ENCODE measurements at regions not wholly inside any gene's neighbourhood (a gene's known extent, or its start where the extent isn't known, plus 50 kb on each side); places are given as distances from the start of the nearest gene placed in this dataset.
"Not testable (repeated sequence)": the region's sequence is repeated elsewhere in the genome, so short reads cannot be mapped to it uniquely, and the experiment has no call there.

GRCh38 chr13:103607995-103608394 lies 541.8 kb upstream of the SLC10A2 start:
- Histone ChIP-seq H3K9me3 (ENCODE audit: control insufficient read depth, low read length) (no peaks in the 10 kb centered on the region), H3K36me3 (ENCODE audit: control insufficient read depth, insufficient read depth, low read length) (no peaks in the 10 kb centered on the region), H3K4me3 (ENCODE audit: low read length) (no peak overlapping the region), H3K9ac (ENCODE audit: low read length) (no peak overlapping the region), H3K4me1 (ENCODE audit: control insufficient read depth, insufficient read depth, low read length) (no peaks in the 10 kb centered on the region), H3K27me3 (ENCODE audit: control insufficient read depth, insufficient read depth, low read length) (no peaks in the 10 kb centered on the region)

- no peak overlapping the region for H3K4me3 ChIP-seq (ENCODE audit: low read length)
- H3K27me3 ChIP-seq (ENCODE audit: control insufficient read depth, insufficient read depth, low read length) = no peaks in the 10 kb centered on the region
- no peak overlapping the region for H3K9ac ChIP-seq (ENCODE audit: low read length)
- no peaks in the 10 kb centered on the region for H3K36me3 ChIP-seq (ENCODE audit: control insufficient read depth, insufficient read depth, low read length)
- H3K9me3 ChIP-seq (ENCODE audit: control insufficient read depth, low read length) = no peaks in the 10 kb centered on the region
- H3K4me1 ChIP-seq (ENCODE audit: control insufficient read depth, insufficient read depth, low read length) = no peaks in the 10 kb centered on the region
Observed at GRCh38 chr13:103605546-103606326, 539.5 kb upstream of the SLC10A2 start.

GRCh38 chr13:103599870-103600269 lies 533.7 kb upstream of the SLC10A2 start:
- not testable (repeated sequence) for H3K4me1 ChIP-seq (ENCODE audit: control insufficient read depth, insufficient read depth, low read length); H3K9me3 ChIP-seq (ENCODE audit: control insufficient read depth, low read length); H3K27me3 ChIP-seq (ENCODE audit: control insufficient read depth, insufficient read depth, low read length); H3K4me3 ChIP-seq (ENCODE audit: low read length); H3K36me3 ChIP-seq (ENCODE audit: control insufficient read depth, insufficient read depth, low read length); H3K9ac ChIP-seq (ENCODE audit: low read length)

- Histone ChIP-seq H3K9me3 (ENCODE audit: control insufficient read depth, low read length) (no peaks in the 10 kb centered on the region), H3K4me3 (ENCODE audit: low read length) (no peak overlapping the region), H3K27me3 (ENCODE audit: control insufficient read depth, insufficient read depth, low read length) (no peaks in the 10 kb centered on the region), H3K4me1 (ENCODE audit: control insufficient read depth, insufficient read depth, low read length) (no peaks in the 10 kb centered on the region), H3K36me3 (ENCODE audit: control insufficient read depth, insufficient read depth, low read length) (no peaks in the 10 kb centered on the region), H3K9ac (ENCODE audit: low read length) (no peak overlapping the region)
Observed at GRCh38 chr13:103598671-103599070, 532.5 kb upstream of the SLC10A2 start.

- H3K9me3 ChIP-seq (ENCODE audit: control insufficient read depth, low read length) = no peaks in the 10 kb centered on the region
- no peaks in the 10 kb centered on the region for H3K36me3 ChIP-seq (ENCODE audit: control insufficient read depth, insufficient read depth, low read length)
- no peaks in the 10 kb centered on the region for H3K4me1 ChIP-seq (ENCODE audit: control insufficient read depth, insufficient read depth, low read length)
- H3K9ac ChIP-seq (ENCODE audit: low read length) = no peak overlapping the region
- no peak overlapping the region for H3K4me3 ChIP-seq (ENCODE audit: low read length)
- H3K27me3 ChIP-seq (ENCODE audit: control insufficient read depth, insufficient read depth, low read length) = no peaks in the 10 kb centered on the region
Observed at GRCh38 chr13:103573446-103573845, 507.2 kb upstream of the SLC10A2 start.

- Histone ChIP-seq H3K4me1 (ENCODE audit: control insufficient read depth, insufficient read depth, low read length) (no peaks in the 10 kb centered on the region), H3K9ac (ENCODE audit: low read length) (no peak overlapping the region), H3K36me3 (ENCODE audit: control insufficient read depth, insufficient read depth, low read length) (no peaks in the 10 kb centered on the region), H3K4me3 (ENCODE audit: low read length) (no peak overlapping the region), H3K9me3 (ENCODE audit: control insufficient read depth, low read length) (no peaks in the 10 kb centered on the region), H3K27me3 (ENCODE audit: control insufficient read depth, insufficient read depth, low read length) (no peaks in the 10 kb centered on the region)
Observed at GRCh38 chr13:103568314-103568713, 502.1 kb upstream of the SLC10A2 start.

- no peaks in the 10 kb centered on the region for H3K27me3 ChIP-seq (ENCODE audit: control insufficient read depth, insufficient read depth, low read length)
- no peaks in the 10 kb centered on the region for H3K36me3 ChIP-seq (ENCODE audit: control insufficient read depth, insufficient read depth, low read length)
- no peak overlapping the region for H3K9ac ChIP-seq (ENCODE audit: low read length)
- no peaks in the 10 kb centered on the region for H3K4me1 ChIP-seq (ENCODE audit: control insufficient read depth, insufficient read depth, low read length)
- no peak overlapping the region for H3K4me3 ChIP-seq (ENCODE audit: low read length)
- no peaks in the 10 kb centered on the region for H3K9me3 ChIP-seq (ENCODE audit: control insufficient read depth, low read length)
Observed at GRCh38 chr13:103557878-103558277, 491.7 kb upstream of the SLC10A2 start.

GRCh38 chr13:103556681-103557080 lies 490.5 kb upstream of the SLC10A2 start:
- no peak overlapping the region for H3K9ac ChIP-seq (ENCODE audit: low read length)
- no peaks in the 10 kb centered on the region for H3K27me3 ChIP-seq (ENCODE audit: control insufficient read depth, insufficient read depth, low read length)
- no peaks in the 10 kb centered on the region for H3K4me1 ChIP-seq (ENCODE audit: control insufficient read depth, insufficient read depth, low read length)
- no peak overlapping the region for H3K4me3 ChIP-seq (ENCODE audit: low read length)
- no peaks in the 10 kb centered on the region for H3K36me3 ChIP-seq (ENCODE audit: control insufficient read depth, insufficient read depth, low read length)
- H3K9me3 ChIP-seq (ENCODE audit: control insufficient read depth, low read length) = no peaks in the 10 kb centered on the region

- no peaks in the 10 kb centered on the region for H3K27me3 ChIP-seq (ENCODE audit: control insufficient read depth, insufficient read depth, low read length)
- no peak overlapping the region for H3K9ac ChIP-seq (ENCODE audit: low read length)
- H3K4me3 ChIP-seq (ENCODE audit: low read length) = no peak overlapping the region
- no peaks in the 10 kb centered on the region for H3K9me3 ChIP-seq (ENCODE audit: control insufficient read depth, low read length)
- H3K36me3 ChIP-seq (ENCODE audit: control insufficient read depth, insufficient read depth, low read length) = no peaks in the 10 kb centered on the region
- no peaks in the 10 kb centered on the region for H3K4me1 ChIP-seq (ENCODE audit: control insufficient read depth, insufficient read depth, low read length)
Observed at GRCh38 chr13:103547914-103548313, 481.7 kb upstream of the SLC10A2 start.

- H3K27me3 ChIP-seq (ENCODE audit: control insufficient read depth, insufficient read depth, low read length) = no peaks in the 10 kb centered on the region
Observed at GRCh38 chr13:103546271-103546670, 480.1 kb upstream of the SLC10A2 start.

GRCh38 chr13:103542648-103543047 lies 476.4 kb upstream of the SLC10A2 start:
- no peaks in the 10 kb centered on the region for H3K9me3 ChIP-seq (ENCODE audit: control insufficient read depth, low read length)
- no peaks in the 10 kb centered on the region for H3K4me1 ChIP-seq (ENCODE audit: control insufficient read depth, insufficient read depth, low read length)
- no peak overlapping the region for H3K4me3 ChIP-seq (ENCODE audit: low read length)
- no peaks in the 10 kb centered on the region for H3K36me3 ChIP-seq (ENCODE audit: control insufficient read depth, insufficient read depth, low read length)
- H3K27me3 ChIP-seq (ENCODE audit: control insufficient read depth, insufficient read depth, low read length) = no peaks in the 10 kb centered on the region
- H3K9ac ChIP-seq (ENCODE audit: low read length) = no peak overlapping the region

More at GRCh38 chr13:103546271-103546670, 480.1 kb upstream of the SLC10A2 start:
- no peaks in the 10 kb centered on the region for H3K36me3 ChIP-seq (ENCODE audit: control insufficient read depth, insufficient read depth, low read length)
- no peaks in the 10 kb centered on the region for H3K9me3 ChIP-seq (ENCODE audit: control insufficient read depth, low read length)
- H3K4me3 ChIP-seq (ENCODE audit: low read length) = no peak overlapping the region
- H3K4me1 ChIP-seq (ENCODE audit: control insufficient read depth, insufficient read depth, low read length) = no peaks in the 10 kb centered on the region
- no peak overlapping the region for H3K9ac ChIP-seq (ENCODE audit: low read length)

GRCh38 chr13:103540382-103540765 lies 474.2 kb upstream of the SLC10A2 start:
- no peaks in the 10 kb centered on the region for H3K27me3 ChIP-seq (ENCODE audit: control insufficient read depth, insufficient read depth, low read length)

More at GRCh38 chr13:103540382-103540765, 474.2 kb upstream of the SLC10A2 start:
- no peaks in the 10 kb centered on the region for H3K4me1 ChIP-seq (ENCODE audit: control insufficient read depth, insufficient read depth, low read length)
- no peak overlapping the region for H3K9ac ChIP-seq (ENCODE audit: low read length)
- no peaks in the 10 kb centered on the region for H3K36me3 ChIP-seq (ENCODE audit: control insufficient read depth, insufficient read depth, low read length)
- H3K4me3 ChIP-seq (ENCODE audit: low read length) = no peak overlapping the region
- H3K9me3 ChIP-seq (ENCODE audit: control insufficient read depth, low read length) = no peaks in the 10 kb centered on the region
